Sigmoid colon (tissue), 4 donors: ENCODE measurements at regions not wholly inside any gene's neighbourhood (a gene's known extent, or its start where the extent isn't known, plus 50 kb on each side); places are given as distances from the start of the nearest gene placed in this dataset.

Experiments
- CTCF ChIP-seq, 4 experiments: fragments of 450-650 bp in 3 of 4; fragments of 200-600 bp in 1 of 4; IDR thresholded peaks; one replicate each; pipeline ENCODE4 v1.5.1; 2016 to 2019; ENCODE audit warnings: antibody characterized with exemption in 4 of 4, mild to moderate bottlenecking in 3 of 4, moderate library complexity in 2 of 4
- EP300 ChIP-seq, 4 donors: sonication (generic); formaldehyde crosslinking; IDR thresholded peaks; one replicate each; pipeline ENCODE4 v1.6.1; 2017; ENCODE audit warnings: antibody characterized with exemption in 4 of 4
- POLR2A ChIP-seq, 2 donors: fragments of 450-650 bp; IDR thresholded peaks; one replicate each; pipeline ENCODE4 v1.6.1; 2016; ENCODE audit warnings: antibody characterized with exemption in 2 of 2, mild to moderate bottlenecking in 2 of 2, moderate library complexity in 2 of 2
- POLR2AphosphoS5 ChIP-seq, 4 donors: sonication (generic); formaldehyde crosslinking; IDR thresholded peaks; one replicate each; pipeline ENCODE4 v1.6.1; 2017; ENCODE audit warnings: antibody characterized with exemption in 4 of 4

GRCh38 chr5:4113905-4114304, 518.3 kb downstream of the IRX1 start:
- TF ChIP-seq CTCF (IDR thresholded peaks at IDR 0.05) (no peak), POLR2A (IDR thresholded peaks at IDR 0.05) (no peak), POLR2AphosphoS5 (IDR thresholded peaks at IDR 0.05) (no peak), EP300 (IDR thresholded peaks at IDR 0.05) (no peak)
